SU-DHL-6 (cell line): ENCODE measurements at regions not wholly inside any gene's neighbourhood (a gene's known extent, or its start where the extent isn't known, plus 50 kb on each side); places are given as distances from the start of the nearest gene placed in this dataset.

Source experiments
- CTCF ChIP-seq: fragments of 200-600 bp; sonication (generic); IDR thresholded peaks from one replicate; pipeline ENCODE4 v1.5.1; 2017; ENCODE audit warnings: antibody characterized with exemption, mild to moderate bottlenecking, low read length, moderate library complexity; ENCODE audit not compliant: insufficient read depth, poor library complexity, severe bottlenecking
- EZH2phosphoT487 ChIP-seq: fragments of 200-600 bp; sonication (generic), shearing (Covaris generic); conservative IDR thresholded peaks from 2 replicates; pipeline ENCODE4 v1.6.1; 2018; ENCODE audit warnings: mild to moderate bottlenecking, antibody characterized with exemption, low read length, moderate library complexity, mixed read lengths

DNA sequence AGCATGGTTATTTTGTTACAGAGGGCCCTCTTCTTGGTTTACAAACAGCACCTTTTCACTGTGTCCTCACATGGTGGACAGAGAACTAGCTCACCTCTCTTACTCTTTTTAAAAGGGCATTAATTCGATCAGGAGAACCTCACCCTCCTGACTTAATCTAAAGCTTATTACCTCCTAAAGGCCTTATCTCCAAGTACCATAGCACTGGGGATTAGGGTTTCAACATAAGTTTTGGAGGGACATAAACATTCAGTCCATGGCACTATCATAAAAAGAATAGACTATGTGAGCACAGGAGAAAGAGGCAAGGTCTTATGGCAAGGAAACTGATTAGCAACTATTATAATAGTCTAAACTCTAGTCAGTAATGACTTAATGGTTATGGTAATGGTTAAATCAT, 736.2 kb upstream of the ADGRB3 start:
- TF ChIP-seq CTCF, result no peak
- TF ChIP-seq EZH2phosphoT487, result no peak
